Tibial artery (tissue), 4 donors: ENCODE measurements at regions not wholly inside any gene's neighbourhood (a gene's known extent, or its start where the extent isn't known, plus 50 kb on each side); places are given as distances from the start of the nearest gene placed in this dataset.

Experiments used
- DNase-seq, 2 donors: peaks; one replicate each; pipeline ENCODE4 v3.0.0-alpha.2; 2019
- H3K27ac ChIP-seq, 2 donors: fragments of 200-600 bp; sonication (generic) in 1 of 2; 1 replicate in 1 of 2; 2 replicates in 1 of 2; pipeline ENCODE4 v1.5.1; 2018 to 2019; ENCODE audit warnings: mild to moderate bottlenecking in 1 of 2
- H3K27me3 ChIP-seq, 2 donors: fragments of 200-600 bp; sonication (generic) in 1 of 2; one replicate each; pipeline versions ENCODE4 v1.5.1 to v1.6.0; 2016 to 2019
- H3K36me3 ChIP-seq, 3 donors: fragments of 200-600 bp; sonication (generic) in 2 of 3; one replicate each; pipeline ENCODE4 v1.5.1; 2016 to 2019; ENCODE audit warnings: mild to moderate bottlenecking in 2 of 3
- H3K4me1 ChIP-seq, 4 donors: fragments of 200-600 bp; sonication (generic) in 2 of 4; 1 replicate in 3 of 4; 2 replicates in 1 of 4; pipeline ENCODE4 v1.5.1; 2016 to 2019
- H3K4me3 ChIP-seq, 2 donors: fragments of 200-600 bp; sonication (generic) in 1 of 2; 1 replicate in 1 of 2; 2 replicates in 1 of 2; pipeline ENCODE4 v1.5.1; 2018 to 2019; ENCODE audit warnings: mild to moderate bottlenecking in 2 of 2
- H3K9me3 ChIP-seq, 3 donors: fragments of 200-600 bp; sonication (generic) in 1 of 3; one replicate each; pipeline ENCODE4 v1.5.1; 2016 to 2019
- intact Hi-C: fragments of 100-400 bp; cut with DNase I; formaldehyde crosslinking; loops from one replicate; pipeline ENCODE4 v1.15.0; 2023; ENCODE audit warnings: low total_unique reads
- TF ChIP-seq, protein P1 (sequence below), 2 experiments: fragments of 200-600 bp in 1 of 2; fragments of 450-650 bp in 1 of 2; IDR thresholded peaks; one replicate each; pipeline ENCODE4 v1.5.1; 2017 to 2019; ENCODE audit warnings: antibody characterized with exemption in 2 of 2, mild to moderate bottlenecking in 1 of 2, moderate library complexity in 1 of 2

DNA sequence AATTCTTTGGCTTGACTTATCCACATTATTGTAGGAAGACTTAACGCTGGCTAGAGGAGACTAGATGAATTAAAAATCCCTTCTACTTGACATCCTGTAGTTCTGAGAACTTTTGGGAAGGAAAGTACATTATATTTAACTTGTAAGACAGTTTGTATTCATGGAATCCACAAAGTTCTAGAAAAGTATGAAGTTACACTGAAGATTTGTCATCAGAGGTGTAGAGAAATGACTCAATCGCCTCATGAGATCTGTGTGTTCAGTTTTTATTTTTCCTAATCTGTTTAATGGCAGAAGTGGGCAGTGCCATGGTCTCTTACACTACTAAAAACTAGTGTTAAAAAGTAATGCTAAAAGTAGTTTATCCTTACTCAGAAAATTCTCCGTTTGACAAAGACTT is 89.1 kb upstream of the SMIM30 start:
- TF ChIP-seq, protein P1, sequence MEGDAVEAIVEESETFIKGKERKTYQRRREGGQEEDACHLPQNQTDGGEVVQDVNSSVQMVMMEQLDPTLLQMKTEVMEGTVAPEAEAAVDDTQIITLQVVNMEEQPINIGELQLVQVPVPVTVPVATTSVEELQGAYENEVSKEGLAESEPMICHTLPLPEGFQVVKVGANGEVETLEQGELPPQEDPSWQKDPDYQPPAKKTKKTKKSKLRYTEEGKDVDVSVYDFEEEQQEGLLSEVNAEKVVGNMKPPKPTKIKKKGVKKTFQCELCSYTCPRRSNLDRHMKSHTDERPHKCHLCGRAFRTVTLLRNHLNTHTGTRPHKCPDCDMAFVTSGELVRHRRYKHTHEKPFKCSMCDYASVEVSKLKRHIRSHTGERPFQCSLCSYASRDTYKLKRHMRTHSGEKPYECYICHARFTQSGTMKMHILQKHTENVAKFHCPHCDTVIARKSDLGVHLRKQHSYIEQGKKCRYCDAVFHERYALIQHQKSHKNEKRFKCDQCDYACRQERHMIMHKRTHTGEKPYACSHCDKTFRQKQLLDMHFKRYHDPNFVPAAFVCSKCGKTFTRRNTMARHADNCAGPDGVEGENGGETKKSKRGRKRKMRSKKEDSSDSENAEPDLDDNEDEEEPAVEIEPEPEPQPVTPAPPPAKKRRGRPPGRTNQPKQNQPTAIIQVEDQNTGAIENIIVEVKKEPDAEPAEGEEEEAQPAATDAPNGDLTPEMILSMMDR (IDR thresholded peaks at IDR 0.05) = no peak
- Histone ChIP-seq H3K27ac (no peak overlapping the region), H3K4me3 (no peak overlapping the region), H3K27me3 (no peaks in the 10 kb centered on the region), H3K4me1 (no peaks in the 10 kb centered on the region), H3K36me3 (no peaks in the 10 kb centered on the region), H3K9me3 (no peaks in the 10 kb centered on the region)
- no peak for DNase-seq
- intact Hi-C loops = no loop called here

DNA sequence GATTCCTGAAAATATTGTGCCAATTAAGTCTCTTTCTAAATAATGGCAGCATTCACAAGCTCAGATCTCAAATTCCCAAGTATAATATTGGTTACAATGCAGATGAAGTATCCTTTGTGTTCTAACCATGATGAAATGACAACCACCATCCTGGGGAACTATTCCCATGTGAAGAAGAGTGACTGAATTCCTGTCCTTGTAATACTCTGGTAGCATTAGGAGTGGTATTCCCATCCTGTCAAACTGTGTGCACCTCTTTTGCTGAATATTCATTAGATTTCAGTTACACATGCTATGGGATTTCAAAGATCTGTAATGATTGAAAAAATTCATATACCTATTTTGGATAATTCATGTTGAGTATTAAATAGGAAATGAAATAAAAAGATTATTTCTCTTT is 86.1 kb upstream of the SMIM30 start:
- no peak overlapping the region for H3K4me3 ChIP-seq
- intact Hi-C loops = no loop called here
- no peaks in the 10 kb centered on the region for H3K9me3 ChIP-seq
- no peak overlapping the region for H3K27ac ChIP-seq
- no peaks in the 10 kb centered on the region for H3K4me1 ChIP-seq
- DNase-seq = no peak
- H3K27me3 ChIP-seq = no peaks in the 10 kb centered on the region
- H3K36me3 ChIP-seq = no peaks in the 10 kb centered on the region
- TF ChIP-seq, protein P1 (IDR thresholded peaks at IDR 0.05) = no peak

DNA sequence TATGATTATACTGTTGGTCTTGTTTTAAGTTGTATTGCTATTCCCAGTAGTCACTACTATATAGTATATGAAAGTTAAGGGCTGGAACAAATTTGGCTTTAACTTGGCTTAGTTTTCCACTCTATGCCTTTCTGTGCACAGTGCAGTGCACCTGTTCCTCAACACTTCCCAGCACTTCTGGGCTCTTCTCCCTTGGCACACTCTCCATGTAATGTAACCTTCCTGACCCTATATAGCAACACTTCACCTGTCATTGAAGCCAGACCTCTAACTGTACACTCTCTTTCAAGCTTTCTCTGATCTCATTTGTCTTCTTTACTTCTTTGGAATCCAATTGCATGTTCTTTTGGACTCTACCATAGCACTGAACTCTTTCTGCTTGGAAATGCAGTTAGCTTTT is 83.9 kb upstream of the SMIM30 start:
- Histone ChIP-seq H3K9me3 (no peaks in the 10 kb centered on the region), H3K4me1 (peaks cover 0 to 3% (median 0%) of the 10 kb centered on the region in 4 donors), H3K36me3 (no peaks in the 10 kb centered on the region), H3K27me3 (no peaks in the 10 kb centered on the region), H3K4me3 (no peak overlapping the region), H3K27ac (no peak overlapping the region)
- no peak for DNase-seq
- intact Hi-C loops = no loop called here
- TF ChIP-seq, protein P1 (IDR thresholded peaks at IDR 0.05) = no peak

DNA sequence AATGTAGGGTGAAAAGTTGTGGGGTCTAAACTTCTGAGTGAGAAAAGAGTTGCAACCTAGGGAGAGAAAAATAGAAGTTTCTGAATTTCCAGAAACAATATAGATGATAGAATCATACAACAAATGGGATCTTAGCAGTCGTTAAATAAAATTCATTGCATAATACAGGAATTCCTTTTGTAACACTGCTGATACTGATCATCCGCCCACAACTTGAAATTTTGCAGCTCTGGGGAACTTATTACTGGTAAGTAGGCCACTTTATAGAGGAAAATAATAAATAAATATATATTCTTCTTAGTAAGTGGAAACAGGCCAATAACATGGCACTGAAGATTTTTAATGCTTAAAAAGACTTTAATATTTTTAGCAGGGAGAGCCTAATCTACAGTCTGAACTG is 81.9 kb upstream of the SMIM30 start:
- TF ChIP-seq, protein P1 (IDR thresholded peaks at IDR 0.05) = no peak
- Histone ChIP-seq H3K27ac (no peak overlapping the region), H3K27me3 (no peaks in the 10 kb centered on the region), H3K9me3 (no peaks in the 10 kb centered on the region), H3K4me1 (peaks cover 0 to 3% (median 0%) of the 10 kb centered on the region in 4 donors), H3K36me3 (no peaks in the 10 kb centered on the region), H3K4me3 (no peak overlapping the region)
- DNase-seq = no peak
- intact Hi-C loops = no loop called here

DNA sequence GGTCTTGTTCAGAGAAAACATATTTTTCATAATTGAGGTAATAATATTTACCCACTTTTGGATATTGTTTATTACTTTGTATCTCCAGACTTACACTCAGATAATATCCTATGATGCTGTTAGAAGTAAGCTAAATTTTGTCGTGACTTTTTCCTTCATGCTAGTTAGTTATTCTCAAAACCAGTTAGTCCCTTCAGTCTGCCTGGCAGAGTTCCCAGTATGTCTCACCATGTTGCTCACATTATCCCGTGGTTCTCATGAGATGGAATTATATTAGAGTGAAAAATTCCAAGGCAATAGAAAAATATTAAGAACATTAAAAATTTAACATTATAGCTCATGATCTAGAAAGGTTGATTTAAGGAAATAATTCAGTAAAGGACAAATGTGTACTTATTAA is 81.5 kb upstream of the SMIM30 start:
- intact Hi-C loops = no loop called here
- TF ChIP-seq, protein P1 (IDR thresholded peaks at IDR 0.05) = no peak
- no peak overlapping the region for H3K27ac ChIP-seq
- peaks cover 0 to 3% (median 0%) of the 10 kb centered on the region in 4 donors for H3K4me1 ChIP-seq
- H3K36me3 ChIP-seq = no peaks in the 10 kb centered on the region
- H3K27me3 ChIP-seq = no peaks in the 10 kb centered on the region
- H3K4me3 ChIP-seq = no peak overlapping the region
- no peaks in the 10 kb centered on the region for H3K9me3 ChIP-seq
- DNase-seq = no peak

DNA sequence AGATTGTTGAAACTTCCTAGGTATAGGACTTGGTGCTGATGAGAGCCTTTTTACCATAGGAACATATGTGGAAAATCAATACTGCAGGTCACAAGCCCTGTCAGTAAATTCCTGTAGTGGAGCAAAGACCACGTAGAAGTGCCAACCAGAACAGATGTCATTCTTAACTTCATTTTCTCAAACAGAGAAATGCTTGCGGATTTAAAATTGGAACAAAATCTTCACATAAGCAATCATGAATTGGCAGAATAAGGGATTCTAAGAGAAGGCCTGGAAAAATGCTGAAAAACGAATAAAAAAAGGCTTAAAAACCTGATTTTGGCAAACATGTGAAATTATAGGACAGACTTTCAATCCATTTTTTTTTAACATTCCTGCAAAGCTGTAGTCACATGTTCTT is 80.8 kb upstream of the SMIM30 start:
- H3K27me3 ChIP-seq = no peaks in the 10 kb centered on the region
- TF ChIP-seq, protein P1 (IDR thresholded peaks at IDR 0.05) = no peak
- intact Hi-C loops = no loop called here
- no peak for DNase-seq
- H3K4me1 ChIP-seq = peaks cover 0 to 3% (median 0%) of the 10 kb centered on the region in 4 donors
- H3K9me3 ChIP-seq = no peaks in the 10 kb centered on the region
- H3K27ac ChIP-seq = no peak overlapping the region
- H3K4me3 ChIP-seq = no peak overlapping the region
- no peaks in the 10 kb centered on the region for H3K36me3 ChIP-seq
